HG03432 (cell line): ENCODE measurements at regions not wholly inside any gene's neighbourhood (a gene's known extent, or its start where the extent isn't known, plus 50 kb on each side); places are given as distances from the start of the nearest gene placed in this dataset.
"Not testable (repeated sequence)": the region's sequence is repeated elsewhere in the genome, so short reads cannot be mapped to it uniquely, and the experiment has no call there.

Experiments used
- ATAC-seq: cut with Tn5 transposase; IDR thresholded peaks from one replicate; pipeline ENCODE4 v1.9.1; 2021; ENCODE audit warnings: mild to moderate bottlenecking, moderate library complexity; ENCODE audit not compliant: unreplicated experiment

DNA sequence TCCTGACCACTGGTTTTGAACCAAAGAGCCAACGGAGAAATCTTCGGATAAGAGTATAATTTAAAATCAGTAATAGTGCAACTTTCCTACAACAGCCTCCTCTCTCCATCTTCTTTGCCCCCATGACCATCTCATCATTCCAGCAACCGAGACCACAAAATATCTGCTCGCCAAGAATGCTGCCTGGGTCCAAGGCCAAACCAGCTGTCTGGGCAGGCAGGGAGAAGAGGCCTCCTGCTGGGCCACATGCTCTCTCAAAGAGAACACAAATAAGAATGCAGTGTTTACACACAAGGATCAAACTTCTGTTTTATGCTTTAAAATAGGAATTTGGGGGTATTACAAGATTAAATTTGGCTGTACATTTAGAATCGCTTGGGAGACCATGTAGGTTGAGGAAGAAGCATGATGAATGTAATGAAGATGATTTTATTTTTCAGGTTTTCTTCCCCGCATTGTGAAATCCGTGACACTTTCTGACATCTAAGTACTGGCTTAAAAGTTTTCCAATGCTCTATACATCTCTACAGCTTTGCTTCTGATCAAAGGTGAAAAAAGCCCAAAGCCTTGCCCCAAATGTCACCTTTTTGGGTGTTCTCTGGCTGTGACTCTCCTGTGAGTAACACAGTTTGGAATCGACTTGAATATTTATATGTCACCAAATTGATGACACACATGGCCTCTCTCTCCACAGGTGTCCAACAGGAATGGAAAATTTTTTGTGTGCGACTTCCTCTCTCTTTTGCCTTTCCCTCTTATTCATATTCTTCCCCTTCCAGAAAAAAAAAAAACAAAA is 79.4 kb upstream of the PROKR2 start:
- ATAC-seq: no peak

DNA sequence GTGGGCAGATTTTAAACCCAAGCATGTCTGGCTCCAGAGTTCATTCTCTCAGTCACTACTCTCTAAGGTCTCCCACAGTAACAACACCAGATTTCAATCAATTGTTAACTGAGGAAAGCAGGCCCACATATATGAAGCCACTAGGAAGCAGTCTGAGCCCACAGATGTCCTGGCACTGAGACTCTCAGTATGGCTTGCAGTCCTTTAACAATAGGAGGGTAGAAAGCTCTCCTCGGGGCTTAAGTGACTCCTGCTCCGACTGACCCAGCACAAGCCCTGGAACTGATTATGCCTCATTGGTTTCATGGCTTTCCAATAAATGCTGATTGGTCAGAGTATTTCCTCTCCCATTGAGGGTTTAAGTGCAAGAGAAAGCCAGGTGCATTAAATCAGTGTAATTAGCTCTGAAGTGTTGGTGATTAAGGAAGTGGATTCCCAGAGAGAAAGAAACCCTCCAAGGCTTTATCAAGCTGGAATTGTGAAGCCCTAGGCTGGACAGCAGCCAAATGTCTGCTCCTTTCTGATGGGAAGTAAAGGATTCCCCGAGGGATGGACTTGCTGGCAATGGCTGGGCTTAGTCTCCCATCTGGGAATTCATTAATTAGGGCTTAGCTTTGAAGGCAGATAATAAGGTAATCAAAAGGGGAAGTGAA is 76.6 kb upstream of the PROKR2 start:
- no peak for ATAC-seq

DNA sequence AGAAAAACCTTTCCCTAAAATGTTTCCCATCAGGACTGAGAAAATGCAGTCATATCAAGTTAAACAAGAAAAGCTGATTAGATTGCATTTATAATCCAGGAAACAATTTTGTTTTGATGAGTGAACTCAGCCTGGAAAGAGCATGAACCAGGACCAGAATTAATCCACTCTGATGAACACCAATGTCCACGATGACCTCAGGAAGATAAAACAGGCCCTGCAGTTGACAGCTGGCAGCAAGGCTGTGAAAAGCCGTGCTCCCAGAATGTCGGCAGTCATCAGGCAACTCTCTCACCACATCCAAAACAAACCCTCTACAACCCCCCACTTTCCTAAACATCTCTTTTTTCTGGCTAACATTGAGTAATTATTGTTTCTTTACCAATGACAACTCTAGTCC is 74.0 kb upstream of the PROKR2 start:
- ATAC-seq: no peak

DNA sequence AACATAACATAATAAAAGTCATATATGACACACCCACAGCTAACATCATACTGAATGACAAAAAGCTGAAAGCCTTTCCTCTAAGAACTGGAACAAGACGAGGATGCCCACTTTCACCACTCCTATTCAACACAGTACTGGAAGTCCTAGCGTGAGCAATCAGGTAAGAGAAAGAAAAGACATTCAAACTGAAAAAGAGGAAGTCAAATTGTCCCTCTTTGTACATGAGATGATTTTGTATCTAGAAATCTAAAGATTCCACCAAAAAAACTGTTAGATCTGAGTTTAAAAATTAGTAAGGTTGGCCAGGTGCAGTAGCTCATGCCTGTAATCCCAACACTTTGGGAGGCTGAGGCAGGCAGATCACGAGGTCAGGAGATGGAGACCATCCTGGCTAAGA is 70.1 kb upstream of the PROKR2 start:
- not testable (repeated sequence) for ATAC-seq

DNA sequence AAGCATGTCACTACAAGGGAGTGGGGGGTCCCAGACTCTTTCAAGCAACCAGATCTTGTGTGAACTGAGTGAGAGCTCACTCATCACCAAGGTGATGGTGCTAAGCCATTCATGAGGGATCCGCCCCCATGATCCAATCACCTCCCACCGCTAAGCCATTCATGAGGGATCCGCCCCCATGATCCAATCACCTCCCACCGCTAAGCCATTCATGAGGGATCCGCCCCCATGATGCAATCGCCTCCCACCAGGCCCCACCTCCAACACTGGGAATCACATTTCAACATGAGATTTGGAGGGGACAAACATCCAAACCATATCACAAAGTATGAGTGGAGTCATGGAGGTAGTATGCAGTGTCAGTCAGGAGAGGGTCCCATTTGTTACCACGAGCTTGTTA is 64.8 kb upstream of the PROKR2 start:
- ATAC-seq: not testable (repeated sequence)

DNA sequence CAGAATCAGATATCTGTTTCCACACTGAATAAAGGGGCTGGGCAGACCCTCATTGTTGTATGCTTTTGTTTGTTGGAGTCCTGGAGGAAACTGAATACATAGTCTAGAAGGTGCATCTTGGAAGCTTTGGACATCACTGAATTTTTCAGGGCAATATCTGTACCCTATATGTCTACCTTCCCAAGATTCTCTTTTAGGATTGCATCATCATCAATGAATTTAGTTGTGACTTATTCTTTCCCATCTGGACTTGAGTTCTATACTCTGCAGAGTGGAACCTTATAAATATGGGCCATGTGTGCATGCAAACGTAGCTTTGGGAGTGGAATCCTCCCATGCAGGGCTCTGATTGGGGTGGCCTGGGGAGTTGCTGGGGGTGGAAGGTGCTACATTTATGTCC is 60.7 kb upstream of the PROKR2 start:
- ATAC-seq: no peak

DNA sequence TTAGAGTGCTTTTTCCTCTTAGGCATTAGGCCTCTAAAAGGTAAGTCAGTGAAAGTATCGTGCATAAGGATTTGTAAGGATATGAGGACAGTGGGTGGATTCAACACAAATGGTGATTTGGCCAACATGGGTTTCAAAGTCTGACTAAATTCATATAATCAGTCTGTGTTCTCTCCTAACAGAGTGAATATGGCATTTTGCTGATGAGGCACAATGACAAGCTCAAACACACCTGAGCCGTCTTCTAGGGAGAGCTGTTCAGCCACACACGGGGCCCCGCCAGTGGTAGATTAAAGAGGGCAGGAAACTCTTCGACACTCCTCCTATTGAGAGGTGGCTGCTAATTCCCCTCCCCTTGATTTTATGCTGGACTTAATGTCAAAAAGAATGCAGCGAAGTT is 59.5 kb upstream of the PROKR2 start:
- no peak for ATAC-seq

DNA sequence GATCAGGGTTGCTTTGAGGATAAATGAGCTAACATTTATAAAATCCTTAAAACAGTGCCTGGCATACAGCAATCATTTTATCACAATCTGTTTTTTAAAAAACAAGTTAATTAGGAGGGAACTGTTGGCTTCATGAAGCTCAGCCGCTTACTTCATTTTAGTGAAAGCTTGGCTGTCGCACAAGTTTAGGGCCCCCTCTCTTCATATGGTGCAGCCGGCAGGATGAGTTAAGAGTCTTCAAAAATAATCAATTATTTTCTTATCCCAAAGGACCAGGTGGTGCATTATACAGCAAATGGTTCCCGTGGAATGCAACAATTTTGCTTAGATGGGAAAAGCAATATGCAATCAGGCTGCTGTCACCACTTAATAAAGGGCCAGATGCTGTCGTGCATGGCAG is 57.4 kb upstream of the PROKR2 start:
- no peak for ATAC-seq

DNA sequence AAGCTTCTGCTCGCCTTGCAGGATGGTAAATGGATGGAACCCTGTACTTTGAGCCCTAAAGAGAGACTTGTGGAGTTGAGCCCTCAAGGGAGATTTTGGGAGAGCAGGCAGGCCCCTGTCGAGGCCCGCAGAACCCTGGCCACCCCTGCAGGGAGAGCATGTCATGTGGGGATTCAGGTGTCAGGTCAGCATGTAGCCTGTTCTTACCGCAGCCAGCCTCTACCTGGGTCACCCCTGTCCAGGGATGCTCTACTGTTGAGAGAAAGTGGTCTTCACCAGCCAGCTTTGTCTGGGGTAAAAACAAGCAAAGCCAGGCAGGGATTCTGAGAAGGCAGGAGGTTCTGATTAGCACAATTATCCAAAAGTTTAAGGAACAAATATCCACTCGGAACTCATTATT is 55.6 kb upstream of the PROKR2 start:
- ATAC-seq: no peak

DNA sequence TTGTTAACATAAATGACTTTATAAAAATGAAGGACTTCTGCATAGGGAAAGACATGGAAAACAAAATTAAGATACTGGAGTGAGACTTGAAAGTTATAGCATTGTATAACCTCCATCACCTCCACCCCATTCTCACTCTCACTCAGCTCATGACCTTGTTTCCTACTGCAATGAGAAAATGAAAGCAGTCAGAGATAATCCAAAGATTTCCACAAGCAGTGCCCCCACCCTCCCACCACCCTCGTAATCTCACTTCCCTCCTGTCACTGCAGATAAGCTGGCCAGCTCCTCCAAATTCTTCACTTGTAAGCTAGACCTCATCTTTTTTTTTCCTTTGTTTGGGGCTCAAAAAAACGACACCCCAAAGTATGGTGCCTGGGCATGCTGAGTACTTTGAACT is 52.9 kb upstream of the PROKR2 start:
- ATAC-seq: no peak
